ENCODE measurements at regions not wholly inside any gene's neighbourhood (a gene's known extent, or its start where the extent isn't known, plus 50 kb on each side); places are given as distances from the start of the nearest gene placed in this dataset.

DNA sequence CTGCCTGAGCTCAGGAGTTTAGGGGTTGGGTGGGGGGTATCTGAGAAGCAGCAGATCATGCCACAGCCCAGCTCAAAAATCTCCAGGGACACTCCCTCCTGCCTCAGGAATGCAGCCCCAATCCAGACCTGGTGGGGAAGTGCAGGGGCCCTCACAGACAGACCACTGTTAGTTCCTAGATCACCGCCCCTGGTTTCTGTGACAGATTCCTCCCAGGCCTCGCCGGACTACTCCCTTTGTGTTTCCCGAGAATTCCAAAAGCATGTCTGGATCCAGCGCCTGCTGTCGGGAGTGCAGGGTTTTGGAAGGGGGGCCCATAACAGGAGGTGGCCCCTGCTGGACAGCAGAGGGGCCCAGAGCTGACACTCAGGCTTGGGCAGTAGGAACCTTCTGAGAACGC is 74.5 kb downstream of the CTSL start:
- H2AFZ ChIP-seq (ENCODE audit: low read depth, low read length) = no peak overlapping the region

GRCh38 chr9:87801013-87801412 is 75.1 kb downstream of the CTSL start:
- no peaks in the 10 kb centered on the region for H3K79me2 ChIP-seq (ENCODE audit: low read length)
- no peaks in the 10 kb centered on the region for H3K9me3 ChIP-seq (ENCODE audit: insufficient read depth, low read length)
- no peak overlapping the region for H3K27ac ChIP-seq (ENCODE audit: low read length)
- H3K4me3 ChIP-seq (ENCODE audit: low read length) = no peak overlapping the region
- H3K4me1 ChIP-seq (ENCODE audit: low read length) = no peaks in the 10 kb centered on the region
- no peak overlapping the region for H3K4me2 ChIP-seq (ENCODE audit: low read length)
- H3K9ac ChIP-seq (ENCODE audit: low read length) = no peak overlapping the region
- H4K20me1 ChIP-seq (ENCODE audit: insufficient read depth, low read length) = no peaks in the 10 kb centered on the region
- H3K36me3 ChIP-seq (replicated peaks; ENCODE audit: low read depth, low read length) = no peaks in the 10 kb centered on the region
- no peak overlapping the region for H2AFZ ChIP-seq (ENCODE audit: low read depth, low read length)
- no peaks in the 10 kb centered on the region for H3K27me3 ChIP-seq (ENCODE audit: low read depth, low read length)
- no peak for TF ChIP-seq EZH2phosphoT487 (IDR thresholded peaks at IDR 0.05; ENCODE audit: low read depth)
- no peak for TF ChIP-seq CTCF (IDR thresholded peaks at IDR 0.05; ENCODE audit: low read depth, low read length)

More for the DNA sequence above, 74.5 kb downstream of the CTSL start:
- H3K36me3 ChIP-seq (replicated peaks; ENCODE audit: low read depth, low read length) = no peaks in the 10 kb centered on the region
- H3K4me2 ChIP-seq (ENCODE audit: low read length) = no peak overlapping the region
- no peaks in the 10 kb centered on the region for H3K27me3 ChIP-seq (ENCODE audit: low read depth, low read length)
- H3K4me3 ChIP-seq (ENCODE audit: low read length) = no peak overlapping the region
- TF ChIP-seq CTCF (IDR thresholded peaks at IDR 0.05; ENCODE audit: low read depth, low read length) = no peak
- TF ChIP-seq EZH2phosphoT487 (IDR thresholded peaks at IDR 0.05; ENCODE audit: low read depth) = no peak
- H3K9ac ChIP-seq (ENCODE audit: low read length) = no peak overlapping the region
- H3K27ac ChIP-seq (ENCODE audit: low read length) = no peak overlapping the region
- no peaks in the 10 kb centered on the region for H3K4me1 ChIP-seq (ENCODE audit: low read length)
- no peaks in the 10 kb centered on the region for H3K9me3 ChIP-seq (ENCODE audit: insufficient read depth, low read length)
- no peaks in the 10 kb centered on the region for H3K79me2 ChIP-seq (ENCODE audit: low read length)
- H4K20me1 ChIP-seq (ENCODE audit: insufficient read depth, low read length) = no peaks in the 10 kb centered on the region

DNA sequence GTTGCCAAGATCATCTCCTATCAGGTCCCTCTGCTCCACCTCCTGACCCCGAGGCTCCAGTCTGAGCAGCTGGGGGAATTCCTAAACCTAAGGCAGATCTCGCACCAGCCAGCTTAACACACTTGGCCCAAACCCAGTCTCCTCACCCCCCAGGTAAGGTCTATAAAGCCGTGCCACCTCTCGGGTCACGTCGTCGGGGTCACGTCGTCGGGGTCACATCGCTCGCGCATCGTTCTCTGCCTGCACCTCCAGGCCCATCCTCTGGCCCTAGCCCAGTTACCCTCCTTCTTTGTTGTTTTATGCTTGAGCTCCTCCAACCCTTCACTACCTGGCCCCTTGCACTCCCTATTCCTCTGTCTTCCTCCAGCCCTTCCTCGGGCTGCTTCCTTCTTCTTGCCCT is 77.2 kb downstream of the CTSL start:
- H3K4me1 ChIP-seq (ENCODE audit: low read length) = no peaks in the 10 kb centered on the region
- no peaks in the 10 kb centered on the region for H3K36me3 ChIP-seq (replicated peaks; ENCODE audit: low read depth, low read length)
- H3K9ac ChIP-seq (ENCODE audit: low read length) = no peak overlapping the region
- no peak for TF ChIP-seq CTCF (IDR thresholded peaks at IDR 0.05; ENCODE audit: low read depth, low read length)
- TF ChIP-seq EZH2phosphoT487 (IDR thresholded peaks at IDR 0.05; ENCODE audit: low read depth) = no peak
- H3K27me3 ChIP-seq (ENCODE audit: low read depth, low read length) = no peaks in the 10 kb centered on the region
- no peak overlapping the region for H3K4me2 ChIP-seq (ENCODE audit: low read length)
- H3K27ac ChIP-seq (ENCODE audit: low read length) = no peak overlapping the region
- H4K20me1 ChIP-seq (ENCODE audit: insufficient read depth, low read length) = no peaks in the 10 kb centered on the region
- no peaks in the 10 kb centered on the region for H3K79me2 ChIP-seq (ENCODE audit: low read length)
- H3K4me3 ChIP-seq (ENCODE audit: low read length) = no peak overlapping the region
- H2AFZ ChIP-seq (ENCODE audit: low read depth, low read length) = no peak overlapping the region
- H3K9me3 ChIP-seq (ENCODE audit: insufficient read depth, low read length) = no peaks in the 10 kb centered on the region

- H3K9me3 ChIP-seq (ENCODE audit: insufficient read depth, low read length) = no peaks in the 10 kb centered on the region
- H2AFZ ChIP-seq (ENCODE audit: low read depth, low read length) = no peak overlapping the region
- H3K9ac ChIP-seq (ENCODE audit: low read length) = no peak overlapping the region
- H3K36me3 ChIP-seq (replicated peaks; ENCODE audit: low read depth, low read length) = no peaks in the 10 kb centered on the region
- no peaks in the 10 kb centered on the region for H3K79me2 ChIP-seq (ENCODE audit: low read length)
- no peaks in the 10 kb centered on the region for H3K4me1 ChIP-seq (ENCODE audit: low read length)
- no peak overlapping the region for H3K4me2 ChIP-seq (ENCODE audit: low read length)
- no peak overlapping the region for H3K27ac ChIP-seq (ENCODE audit: low read length)
- TF ChIP-seq CTCF (IDR thresholded peaks at IDR 0.05; ENCODE audit: low read depth, low read length) (no peak), EZH2phosphoT487 (IDR thresholded peaks at IDR 0.05; ENCODE audit: low read depth) (no peak)
- no peaks in the 10 kb centered on the region for H4K20me1 ChIP-seq (ENCODE audit: insufficient read depth, low read length)
- H3K4me3 ChIP-seq (ENCODE audit: low read length) = no peak overlapping the region
- no peaks in the 10 kb centered on the region for H3K27me3 ChIP-seq (ENCODE audit: low read depth, low read length)
Observed at GRCh38 chr9:87803623-87804345, 77.9 kb downstream of the CTSL start.
